ENCODE measurements at regions not wholly inside any gene's neighbourhood (a gene's known extent, or its start where the extent isn't known, plus 50 kb on each side); places are given as distances from the start of the nearest gene placed in this dataset.

DNA sequence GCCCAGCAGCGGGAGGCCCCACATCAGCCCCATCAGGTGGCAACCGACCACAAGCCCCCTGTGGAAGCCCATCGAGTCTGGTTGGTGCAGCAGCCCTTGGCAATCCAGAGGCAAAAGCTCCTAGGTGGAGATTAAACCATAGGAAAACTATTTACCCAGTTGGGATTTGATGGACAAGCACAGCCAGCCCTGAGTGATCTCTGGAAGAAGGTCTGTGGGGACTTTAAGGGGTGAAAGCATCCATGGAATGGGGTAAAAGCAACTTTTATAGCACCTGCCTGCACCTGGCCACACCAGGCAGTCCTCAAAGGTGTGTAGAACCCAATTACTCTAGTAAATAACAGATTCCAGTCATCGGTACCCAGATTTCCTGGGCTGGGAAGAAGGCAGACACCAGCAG, 206.3 kb downstream of the IGSF11 start:
- no peak for TF ChIP-seq CSDC2 (CRISPR knock-in tag; IDR thresholded peaks at IDR 0.05)
- ATAC-seq = no peak

DNA sequence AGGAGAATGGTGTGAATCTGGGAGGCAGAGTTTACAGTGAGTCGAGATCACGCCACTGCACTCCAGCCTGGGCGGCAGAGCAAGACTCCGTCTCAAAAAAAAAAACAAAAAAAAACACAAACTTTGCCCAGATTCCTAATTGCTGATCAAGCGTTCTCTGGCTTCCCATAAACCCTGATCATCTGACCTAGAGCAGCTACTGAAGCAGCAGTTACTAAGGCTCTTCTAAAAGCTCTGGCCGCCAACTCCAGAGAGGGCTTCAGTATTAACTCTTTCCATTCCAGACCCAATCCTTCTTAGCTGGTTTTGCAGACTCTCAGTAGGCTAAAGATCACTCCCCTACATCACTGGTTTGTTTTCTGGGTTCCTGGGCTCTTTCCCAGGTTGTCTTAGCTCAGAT, 201.6 kb downstream of the IGSF11 start:
- TF ChIP-seq GLIS3 (CRISPR knock-in tag; IDR thresholded peaks at IDR 0.05) (no peak), OSR1 (CRISPR knock-in tag; IDR thresholded peaks at IDR 0.05) (no peak), ARNTL (CRISPR knock-in tag; IDR thresholded peaks at IDR 0.05; ENCODE audit: borderline replicate concordance, low read depth) (no peak), ZNF565 (CRISPR knock-in tag; conservative IDR thresholded peaks at IDR 0.05; ENCODE audit: low read depth) (no peak), SNAI2 (CRISPR knock-in tag; IDR thresholded peaks at IDR 0.05) (no peak), TSHZ2 (CRISPR knock-in tag; IDR thresholded peaks at IDR 0.05) (no peak), BACH2 (CRISPR knock-in tag; IDR thresholded peaks at IDR 0.05; ENCODE audit: borderline replicate concordance) (no peak), CSDC2 (CRISPR knock-in tag; IDR thresholded peaks at IDR 0.05) (no peak), ZNF8 (CRISPR knock-in tag; IDR thresholded peaks at IDR 0.05) (no peak), ZFP3 (CRISPR knock-in tag; IDR thresholded peaks at IDR 0.05) (no peak), PATZ1 (CRISPR knock-in tag; IDR thresholded peaks at IDR 0.05; ENCODE audit: borderline replicate concordance) (no peak), ZNF70 (CRISPR knock-in tag; IDR thresholded peaks at IDR 0.05) (no peak), ZC3H10 (CRISPR knock-in tag; IDR thresholded peaks at IDR 0.05) (no peak)
- TF ChIP-seq, protein P1, sequence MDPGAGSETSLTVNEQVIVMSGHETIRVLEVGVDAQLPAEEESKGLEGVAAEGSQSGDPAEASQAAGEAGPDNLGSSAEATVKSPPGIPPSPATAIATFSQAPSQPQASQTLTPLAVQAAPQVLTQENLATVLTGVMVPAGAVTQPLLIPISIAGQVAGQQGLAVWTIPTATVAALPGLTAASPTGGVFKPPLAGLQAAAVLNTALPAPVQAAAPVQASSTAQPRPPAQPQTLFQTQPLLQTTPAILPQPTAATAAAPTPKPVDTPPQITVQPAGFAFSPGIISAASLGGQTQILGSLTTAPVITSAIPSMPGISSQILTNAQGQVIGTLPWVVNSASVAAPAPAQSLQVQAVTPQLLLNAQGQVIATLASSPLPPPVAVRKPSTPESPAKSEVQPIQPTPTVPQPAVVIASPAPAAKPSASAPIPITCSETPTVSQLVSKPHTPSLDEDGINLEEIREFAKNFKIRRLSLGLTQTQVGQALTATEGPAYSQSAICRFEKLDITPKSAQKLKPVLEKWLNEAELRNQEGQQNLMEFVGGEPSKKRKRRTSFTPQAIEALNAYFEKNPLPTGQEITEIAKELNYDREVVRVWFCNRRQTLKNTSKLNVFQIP (CRISPR knock-in tag; IDR thresholded peaks at IDR 0.05; ENCODE audit: borderline replicate concordance, low read depth) = no peak
- no peak for ATAC-seq

DNA sequence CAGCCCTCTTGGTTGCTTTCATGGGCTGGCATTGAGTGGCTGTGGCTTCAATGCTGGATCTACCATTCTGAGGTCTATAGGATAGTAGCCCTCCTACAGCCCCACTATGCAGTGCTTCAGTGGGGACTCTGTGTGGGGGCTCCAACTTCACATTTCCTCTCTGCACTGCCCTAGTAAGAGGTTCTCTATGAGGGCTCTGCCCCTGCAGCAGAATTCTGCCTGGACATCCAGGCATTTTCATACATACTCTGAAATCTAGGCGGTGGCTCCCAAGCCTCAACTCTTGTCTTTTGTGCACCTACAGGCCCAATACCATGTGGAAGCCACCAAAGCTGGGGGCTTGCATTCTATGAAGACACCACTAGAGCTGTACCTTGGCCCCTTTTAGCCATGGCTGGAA, 195.8 kb downstream of the IGSF11 start:
- ATAC-seq = no peak
- TF ChIP-seq ZFP3 (CRISPR knock-in tag; IDR thresholded peaks at IDR 0.05) (no peak), OSR1 (CRISPR knock-in tag; IDR thresholded peaks at IDR 0.05) (no peak), ZFP30 (CRISPR knock-in tag; IDR thresholded peaks at IDR 0.05) (no peak), TSHZ2 (CRISPR knock-in tag; IDR thresholded peaks at IDR 0.05) (no peak)

GRCh38 chr3:118842147-118842863, 192.3 kb downstream of the IGSF11 start:
- ATAC-seq = no peak
- TF ChIP-seq TCF4 (CRISPR knock-in tag; IDR thresholded peaks at IDR 0.05; ENCODE audit: borderline replicate concordance) (no peak), BACH2 (CRISPR knock-in tag; IDR thresholded peaks at IDR 0.05; ENCODE audit: borderline replicate concordance) (no peak), ZNF565 (CRISPR knock-in tag; conservative IDR thresholded peaks at IDR 0.05; ENCODE audit: low read depth) (no peak)

DNA sequence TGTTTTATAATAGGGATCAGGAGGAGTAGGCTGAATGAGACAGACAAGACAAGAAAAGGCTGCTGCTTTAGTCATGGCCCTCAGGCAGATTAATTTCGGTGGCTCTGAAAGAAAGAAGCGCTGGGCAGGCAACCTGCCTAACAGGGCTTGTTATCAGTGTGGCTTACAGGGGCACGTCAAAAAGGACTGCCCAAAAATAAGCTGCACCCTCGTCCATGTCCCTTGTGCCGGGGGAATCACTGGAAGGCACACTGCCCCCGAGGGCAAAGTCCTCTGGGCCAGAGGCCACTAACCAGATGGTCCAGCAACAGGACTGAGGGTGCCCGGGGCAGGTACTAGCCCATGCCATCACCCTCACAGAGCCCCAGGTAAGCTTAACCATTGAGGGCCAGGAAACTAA, 188.5 kb downstream of the IGSF11 start:
- ATAC-seq = no peak
- TF ChIP-seq CSRNP3 (CRISPR knock-in tag; IDR thresholded peaks at IDR 0.05) (no peak), TSHZ2 (CRISPR knock-in tag; IDR thresholded peaks at IDR 0.05) (no peak), ZNF70 (CRISPR knock-in tag; IDR thresholded peaks at IDR 0.05) (no peak), ZNF565 (CRISPR knock-in tag; conservative IDR thresholded peaks at IDR 0.05; ENCODE audit: low read depth) (no peak), ZNF8 (CRISPR knock-in tag; IDR thresholded peaks at IDR 0.05) (no peak), CSDC2 (CRISPR knock-in tag; IDR thresholded peaks at IDR 0.05) (no peak), GLIS3 (CRISPR knock-in tag; IDR thresholded peaks at IDR 0.05) (no peak), ZFP3 (CRISPR knock-in tag; IDR thresholded peaks at IDR 0.05) (no peak)

All from SK-N-SH treated with all-trans-retinoic acid at 6 μM for 48 hours (cell line).